GM23248 (cell line): ENCODE measurements at regions not wholly inside any gene's neighbourhood (a gene's known extent, or its start where the extent isn't known, plus 50 kb on each side); places are given as distances from the start of the nearest gene placed in this dataset.

Experiments
- DNase-seq: peaks from one replicate; pipeline ENCODE4 v3.0.0-alpha.2; 2015
- H2AFZ ChIP-seq: fragments of 200-600 bp; sonication (generic); 2 replicates; pipeline ENCODE4 v1.6.1; 2016; ENCODE audit warnings: antibody characterized with exemption
- H3F3A ChIP-seq: fragments of 200-600 bp; sonication (generic); 2 replicates; pipeline ENCODE4 v1.6.1; 2016; ENCODE audit warnings: mild to moderate bottlenecking, antibody characterized with exemption, mixed run types; ENCODE audit not compliant: insufficient read depth
- H3K27ac ChIP-seq: fragments of 200-600 bp; sonication (generic); 2 replicates; pipeline ENCODE4 v1.5.1; 2016; ENCODE audit warnings: mild to moderate bottlenecking
- H3K27me3 ChIP-seq: fragments of 200-600 bp; sonication (generic); replicated peaks from 2 replicates; pipeline ENCODE4 v1.6.1; 2016; ENCODE audit warnings: mild to moderate bottlenecking; ENCODE audit not compliant: insufficient read depth
- H3K36me3 ChIP-seq: fragments of 200-600 bp; sonication (generic); 2 replicates; pipeline ENCODE4 v1.6.1; 2016; ENCODE audit warnings: low read depth, mild to moderate bottlenecking
- H3K4me1 ChIP-seq: fragments of 200-600 bp; sonication (generic); 2 replicates; pipeline ENCODE4 v1.6.1; 2016; ENCODE audit warnings: mild to moderate bottlenecking; ENCODE audit not compliant: insufficient read depth
- H3K4me2 ChIP-seq: fragments of 200-600 bp; sonication (generic); one replicate; pipeline ENCODE4 v1.6.1; 2016; ENCODE audit warnings: mild to moderate bottlenecking; ENCODE audit not compliant: unreplicated experiment
- H3K4me3 ChIP-seq: fragments of 200-600 bp; sonication (generic); 2 replicates; pipeline ENCODE4 v1.5.1; 2016; ENCODE audit warnings: mild to moderate bottlenecking
- H3K79me2 ChIP-seq: fragments of 200-600 bp; sonication (generic); 2 replicates; pipeline ENCODE4 v1.6.1; 2016; ENCODE audit warnings: mild to moderate bottlenecking; ENCODE audit not compliant: insufficient read depth
- H3K9ac ChIP-seq: fragments of 200-600 bp; sonication (generic); 2 replicates; pipeline ENCODE4 v1.6.1; 2016; ENCODE audit warnings: mild to moderate bottlenecking
- H3K9me2 ChIP-seq: fragments of 200-600 bp; sonication (generic); 2 replicates; pipeline ENCODE4 v1.6.1; 2016; ENCODE audit warnings: mixed run types, mild to moderate bottlenecking, moderate library complexity; ENCODE audit not compliant: insufficient read depth
- H3K9me3 ChIP-seq: fragments of 200-600 bp; sonication (generic); one replicate; pipeline ENCODE4 v1.6.1; 2017; ENCODE audit warnings: low read depth
- H4K20me1 ChIP-seq: fragments of 200-600 bp; sonication (generic); 2 replicates; pipeline ENCODE4 v1.6.0; 2016; ENCODE audit not compliant: insufficient read depth
- EZH2 ChIP-seq: fragments of 200-600 bp; sonication (generic); IDR thresholded peaks from 2 replicates; pipeline ENCODE4 v1.6.1; 2018; ENCODE audit warnings: antibody characterized with exemption, mild to moderate bottlenecking; ENCODE audit not compliant: insufficient read depth, poor library complexity, severe bottlenecking
- EZH2phosphoT487 ChIP-seq: fragments of 200-600 bp; sonication (generic); IDR thresholded peaks from 2 replicates; pipeline ENCODE4 v1.6.1; 2018; ENCODE audit warnings: antibody characterized with exemption, moderate library complexity, mild to moderate bottlenecking, low read depth; ENCODE audit not compliant: insufficient read depth
- WGBS, 2 experiments: methylation state at CpG; one replicate each; pipeline ENCODE4 v1.1.6; 2015 to 2017; ENCODE audit warnings: low lambda C conversion rate in 2 of 2, low coverage in 1 of 2; ENCODE audit errors: missing lambda C conversion rate in 2 of 2; 5-methylcytosine and 5-hydroxymethylcytosine counted together
- in situ Hi-C: fragments of 300-500 bp; cut with MboI; formaldehyde crosslinking; loops from 2 replicates; pipeline ENCODE4 v1.15.0; 2020

GRCh38 chr6:6993503-6994237 lies 114.1 kb upstream of the RREB1 start:
- no peaks in the 10 kb centered on the region for H3F3A ChIP-seq
- no peak overlapping the region for H3K9ac ChIP-seq
- no peaks in the 10 kb centered on the region for H3K9me2 ChIP-seq
- no peak for DNase-seq
- no peak overlapping the region for H2AFZ ChIP-seq
- H4K20me1 ChIP-seq, result no peaks in the 10 kb centered on the region
- no peaks in the 10 kb centered on the region for H3K36me3 ChIP-seq
- no peaks in the 10 kb centered on the region for H3K27me3 ChIP-seq
- peaks cover 9% of the 10 kb centered on the region for H3K4me1 ChIP-seq
- no peaks in the 10 kb centered on the region for H3K9me3 ChIP-seq
- no peak overlapping the region for H3K27ac ChIP-seq
- no peaks in the 10 kb centered on the region for H3K79me2 ChIP-seq
- H3K4me2 ChIP-seq, result no peak overlapping the region
- TF ChIP-seq EZH2phosphoT487, result no peak
- no peak for TF ChIP-seq EZH2
- 83 to 84% methylated on average over 4 of the region's 4 CpGs for WGBS, 2 experiments
- in situ Hi-C loops, result no loop called here
- H3K4me3 ChIP-seq, result no peak overlapping the region

GRCh38 chr6:6994796-6995195 lies 113.0 kb upstream of the RREB1 start:
- 93 to 94% methylated on average over 8 of the region's 8 CpGs for WGBS, 2 experiments
- no peaks in the 10 kb centered on the region for H3K36me3 ChIP-seq

GRCh38 chr6:6995328-6995727 lies 112.4 kb upstream of the RREB1 start:
- no peak overlapping the region for H3K4me3 ChIP-seq
- DNase-seq, result no peak
- H3K36me3 ChIP-seq, result no peaks in the 10 kb centered on the region
- peaks cover 9% of the 10 kb centered on the region for H3K4me1 ChIP-seq
- TF ChIP-seq EZH2phosphoT487 (no peak), EZH2 (no peak)
- H3K27ac ChIP-seq, result no peak overlapping the region
- H3K9me2 ChIP-seq, result no peaks in the 10 kb centered on the region
- H3K4me2 ChIP-seq, result no peak overlapping the region
- no peaks in the 10 kb centered on the region for H3K9me3 ChIP-seq
- no peaks in the 10 kb centered on the region for H3K27me3 ChIP-seq
- no peaks in the 10 kb centered on the region for H3F3A ChIP-seq
- no peak overlapping the region for H3K9ac ChIP-seq
- H4K20me1 ChIP-seq, result no peaks in the 10 kb centered on the region
- WGBS, 2 experiments, result 61 to 62% methylated on average over 1 of the region's 1 CpG
- no peaks in the 10 kb centered on the region for H3K79me2 ChIP-seq
- in situ Hi-C loops, result no loop called here
- no peak overlapping the region for H2AFZ ChIP-seq

More at GRCh38 chr6:6994796-6995195, 113.0 kb upstream of the RREB1 start:
- Histone ChIP-seq H3K9ac (no peak overlapping the region), H3F3A (no peaks in the 10 kb centered on the region), H3K27me3 (no peaks in the 10 kb centered on the region), H3K4me2 (no peak overlapping the region), H3K4me3 (no peak overlapping the region), H4K20me1 (no peaks in the 10 kb centered on the region), H3K9me3 (no peaks in the 10 kb centered on the region), H3K27ac (no peak overlapping the region), H3K79me2 (no peaks in the 10 kb centered on the region), H3K4me1 (peaks cover 9% of the 10 kb centered on the region), H2AFZ (no peak overlapping the region), H3K9me2 (no peaks in the 10 kb centered on the region)
- in situ Hi-C loops, result no loop called here
- no peak for DNase-seq
- no peak for TF ChIP-seq EZH2phosphoT487
- TF ChIP-seq EZH2, result no peak

GRCh38 chr6:6996124-6996523 lies 111.6 kb upstream of the RREB1 start:
- in situ Hi-C loops, result no loop called here
- WGBS, 2 experiments, result 59 to 70% methylated on average over 2 of the region's 2 CpGs
- H3K36me3 ChIP-seq, result no peaks in the 10 kb centered on the region

More at GRCh38 chr6:6996124-6996523, 111.6 kb upstream of the RREB1 start:
- Histone ChIP-seq H3K4me1 (peaks cover 9% of the 10 kb centered on the region), H3K4me2 (no peak overlapping the region), H3K4me3 (no peak overlapping the region), H3K9me3 (no peaks in the 10 kb centered on the region), H2AFZ (no peak overlapping the region), H3K79me2 (no peaks in the 10 kb centered on the region), H3K9ac (no peak overlapping the region), H3F3A (no peaks in the 10 kb centered on the region), H3K27ac (no peak overlapping the region), H3K9me2 (no peaks in the 10 kb centered on the region), H4K20me1 (no peaks in the 10 kb centered on the region), H3K27me3 (no peaks in the 10 kb centered on the region)
- TF ChIP-seq EZH2 (no peak), EZH2phosphoT487 (no peak)
- DNase-seq, result no peak
